Osteoblast (primary cell): ENCODE measurements at regions not wholly inside any gene's neighbourhood (a gene's known extent, or its start where the extent isn't known, plus 50 kb on each side); places are given as distances from the start of the nearest gene placed in this dataset.

Experiments used
- DNase-seq: peaks from one replicate; pipeline ENCODE4 v3.0.0; 2011; ENCODE audit warnings: low spot score, mixed read lengths; ENCODE audit not compliant: insufficient read length; ENCODE audit errors: missing footprints
- H2AFZ ChIP-seq: 2 replicates; pipeline ENCODE4 v1.6.0; 2011; ENCODE audit warnings: mild to moderate bottlenecking, low read length
- H3K27ac ChIP-seq: 2 replicates; pipeline ENCODE4 v1.5.1; 2011; ENCODE audit warnings: mild to moderate bottlenecking, low read depth, low read length, moderate library complexity
- H3K27me3 ChIP-seq: 2 replicates; pipeline ENCODE4 v1.6.0; 2012; ENCODE audit warnings: mild to moderate bottlenecking, control low read depth, inconsistent platforms, low read length, moderate library complexity; ENCODE audit not compliant: insufficient read depth
- H3K36me3 ChIP-seq: 2 replicates; pipeline ENCODE4 v1.5.1; 2011; ENCODE audit warnings: mild to moderate bottlenecking, low read length, control low read depth, moderate library complexity; ENCODE audit not compliant: insufficient read depth
- H3K4me1 ChIP-seq: 2 replicates; pipeline ENCODE4 v1.5.1; 2011; ENCODE audit warnings: mild to moderate bottlenecking, low read length, control low read depth, moderate library complexity; ENCODE audit not compliant: insufficient read depth
- H3K4me2 ChIP-seq: 2 replicates; pipeline ENCODE4 v1.6.0; 2011; ENCODE audit warnings: mild to moderate bottlenecking, low read length; ENCODE audit not compliant: insufficient read depth
- H3K4me3 ChIP-seq: fragments of 200-600 bp; sonication (generic); 3 replicates; pipeline ENCODE4 v1.5.1; 2012; ENCODE audit warnings: mild to moderate bottlenecking, low read length, inconsistent platforms; ENCODE audit not compliant: insufficient read depth
- H3K79me2 ChIP-seq: 2 replicates; pipeline ENCODE4 v1.6.0; 2012; ENCODE audit warnings: mild to moderate bottlenecking, low read length, control low read depth, inconsistent platforms; ENCODE audit not compliant: insufficient read depth
- H3K9me3 ChIP-seq: 2 replicates; pipeline ENCODE4 v1.5.1; 2011; ENCODE audit warnings: low read depth, low read length, control low read depth
- H4K20me1 ChIP-seq: 2 replicates; pipeline ENCODE4 v1.6.0; 2012; ENCODE audit warnings: mild to moderate bottlenecking, low read length, control low read depth; ENCODE audit not compliant: insufficient read depth
- CTCF ChIP-seq: IDR thresholded peaks from 2 replicates; pipeline ENCODE4 v1.5.1; 2011; ENCODE audit warnings: mild to moderate bottlenecking, low read depth, low read length, moderate library complexity; ENCODE audit errors: extremely low read depth

GRCh38 chr10:70996549-70996948, 108.2 kb upstream of the PCBD1 start:
- H3K4me1 ChIP-seq, result no peaks in the 10 kb centered on the region
- no peak overlapping the region for H3K4me3 ChIP-seq
- no peak overlapping the region for H2AFZ ChIP-seq
- H3K27me3 ChIP-seq, result peaks cover 45% of the 10 kb centered on the region
- no peak for TF ChIP-seq CTCF
- no peaks in the 10 kb centered on the region for H3K9me3 ChIP-seq
- no peaks in the 10 kb centered on the region for H4K20me1 ChIP-seq
- no peak for DNase-seq
- H3K79me2 ChIP-seq, result no peaks in the 10 kb centered on the region
- H3K27ac ChIP-seq, result no peak overlapping the region
- no peak overlapping the region for H3K4me2 ChIP-seq
- H3K36me3 ChIP-seq, result no peaks in the 10 kb centered on the region

- H3K4me1 ChIP-seq, result no peaks in the 10 kb centered on the region
- no peaks in the 10 kb centered on the region for H4K20me1 ChIP-seq
- no peaks in the 10 kb centered on the region for H3K9me3 ChIP-seq
- no peaks in the 10 kb centered on the region for H3K36me3 ChIP-seq
- no peak overlapping the region for H3K4me2 ChIP-seq
- no peak overlapping the region for H3K27ac ChIP-seq
- DNase-seq, result no peak
- no peak overlapping the region for H3K4me3 ChIP-seq
- H3K27me3 ChIP-seq, result peaks cover 45% of the 10 kb centered on the region
- H2AFZ ChIP-seq, result no peak overlapping the region
- no peak for TF ChIP-seq CTCF
- no peaks in the 10 kb centered on the region for H3K79me2 ChIP-seq
Measured at GRCh38 chr10:70997236-70997635, 108.9 kb upstream of the PCBD1 start.

- no peaks in the 10 kb centered on the region for H3K79me2 ChIP-seq
- H4K20me1 ChIP-seq, result no peaks in the 10 kb centered on the region
- no peaks in the 10 kb centered on the region for H3K9me3 ChIP-seq
- no peak overlapping the region for H3K4me3 ChIP-seq
- TF ChIP-seq CTCF, result no peak
- no peak for DNase-seq
- H3K4me2 ChIP-seq, result no peak overlapping the region
- no peak overlapping the region for H3K27ac ChIP-seq
- peaks cover 39% of the 10 kb centered on the region for H3K27me3 ChIP-seq
- no peaks in the 10 kb centered on the region for H3K36me3 ChIP-seq
- no peak overlapping the region for H2AFZ ChIP-seq
- no peaks in the 10 kb centered on the region for H3K4me1 ChIP-seq
Measured at GRCh38 chr10:70998086-70998485, 109.7 kb upstream of the PCBD1 start.

- Histone ChIP-seq H2AFZ (no peak overlapping the region), H3K4me1 (no peaks in the 10 kb centered on the region), H3K79me2 (no peaks in the 10 kb centered on the region), H3K4me2 (no peak overlapping the region), H4K20me1 (no peaks in the 10 kb centered on the region), H3K9me3 (no peaks in the 10 kb centered on the region), H3K27ac (no peak overlapping the region), H3K36me3 (no peaks in the 10 kb centered on the region), H3K27me3 (peaks cover 16% of the 10 kb centered on the region), H3K4me3 (no peak overlapping the region)
- no peak for TF ChIP-seq CTCF
- DNase-seq, result no peak
Measured at GRCh38 chr10:71001470-71001869, 113.1 kb upstream of the PCBD1 start.
